ENCODE measurements at regions not wholly inside any gene's neighbourhood (a gene's known extent, or its start where the extent isn't known, plus 50 kb on each side); places are given as distances from the start of the nearest gene placed in this dataset.

- Histone ChIP-seq H3K4me1 (ENCODE audit: control insufficient read depth in 2 of 2, insufficient read depth in 2 of 2, low read length in 2 of 2) (no peaks in the 10 kb centered on the region), H3K4me3 (ENCODE audit: control extremely low read depth in 1 of 5, extremely low read depth in 1 of 5, insufficient read depth in 1 of 5, low read depth in 2 of 5, low read length in 4 of 5) (no peak overlapping the region), H3K79me2 (ENCODE audit: control insufficient read depth, insufficient read depth, low read length) (no peaks in the 10 kb centered on the region), H3K27ac (ENCODE audit: low read length in 2 of 2) (no peak overlapping the region), H3K27me3 (replicated peaks in 1 of 4; ENCODE audit: control extremely low read depth in 1 of 4, control insufficient read depth in 3 of 4, insufficient read depth in 4 of 4, low read length in 3 of 4) (no peaks in the 10 kb centered on the region), H3K9ac (ENCODE audit: low read length) (no peak overlapping the region), H3K4me2 (replicated peaks; ENCODE audit: low read depth, low read length, poor library complexity, severe bottlenecking) (no peak overlapping the region), H3K36me3 (replicated peaks in 1 of 2; ENCODE audit: control extremely low read depth in 1 of 2, control insufficient read depth in 1 of 2, extremely low read depth in 1 of 2, insufficient read depth in 2 of 2, low read length in 1 of 2) (no peaks in the 10 kb centered on the region), H2AFZ (ENCODE audit: insufficient read depth, low read depth, low read length, poor library complexity, severe bottlenecking) (no peak overlapping the region), H3K9me3 (ENCODE audit: control extremely low read depth in 1 of 3, control insufficient read depth in 2 of 3, insufficient read depth in 1 of 3, low read length in 2 of 3) (no peaks in the 10 kb centered on the region), H4K20me1 (ENCODE audit: control insufficient read depth, insufficient read depth, low read length, poor library complexity, severe bottlenecking) (no peaks in the 10 kb centered on the region)
- no peak for ATAC-seq (ENCODE audit: low read depth)
- H3K4me3 Mint-ChIP-seq: no peak overlapping the region
- no peak for DNase-seq
- no peaks in the 10 kb centered on the region for H3K4me1 Mint-ChIP-seq
- intact Hi-C loops (cut with micrococcal nuclease): no loop called here
- no peak for TF ChIP-seq EZH2 (IDR thresholded peaks at IDR 0.05; ENCODE audit: borderline replicate concordance, insufficient read depth, low read depth, low read length, poor library complexity, severe bottlenecking)
- TF ChIP-seq CTCF (IDR thresholded peaks at IDR 0.05): no peak
- H3K9me3 Mint-ChIP-seq (ENCODE audit: insufficient read depth): peaks cover 2% of the 10 kb centered on the region
- ChIA-PET CTCF (no interaction called here), POLR2A (no interaction called here)
- no CpG with 5 or more reads among the region's 2 CpGs for whole genome bisulfite sequencing (ENCODE audit: insufficient coverage)
- H3K27ac Mint-ChIP-seq: no peak overlapping the region
- peaks cover 11% of the 10 kb centered on the region for H3K27me3 Mint-ChIP-seq
Observed at GRCh38 chr1:63022319-63022718, 238.4 kb downstream of the ATG4C start.

- Mint-ChIP-seq H3K27me3 (peaks cover 11% of the 10 kb centered on the region), H3K4me1 (no peaks in the 10 kb centered on the region), H3K4me3 (no peak overlapping the region), H3K9me3 (ENCODE audit: insufficient read depth) (peaks cover 2% of the 10 kb centered on the region), H3K27ac (no peak overlapping the region)
- TF ChIP-seq CTCF (IDR thresholded peaks at IDR 0.05) (no peak), EZH2 (IDR thresholded peaks at IDR 0.05; ENCODE audit: borderline replicate concordance, insufficient read depth, low read depth, low read length, poor library complexity, severe bottlenecking) (no peak)
- Histone ChIP-seq H3K79me2 (ENCODE audit: control insufficient read depth, insufficient read depth, low read length) (no peaks in the 10 kb centered on the region), H3K4me1 (ENCODE audit: control insufficient read depth in 2 of 2, insufficient read depth in 2 of 2, low read length in 2 of 2) (no peaks in the 10 kb centered on the region), H3K27me3 (replicated peaks in 1 of 4; ENCODE audit: control extremely low read depth in 1 of 4, control insufficient read depth in 3 of 4, insufficient read depth in 4 of 4, low read length in 3 of 4) (no peaks in the 10 kb centered on the region), H2AFZ (ENCODE audit: insufficient read depth, low read depth, low read length, poor library complexity, severe bottlenecking) (no peak overlapping the region), H3K9ac (ENCODE audit: low read length) (no peak overlapping the region), H3K4me3 (ENCODE audit: control extremely low read depth in 1 of 5, extremely low read depth in 1 of 5, insufficient read depth in 1 of 5, low read depth in 2 of 5, low read length in 4 of 5) (no peak overlapping the region), H3K9me3 (ENCODE audit: control extremely low read depth in 1 of 3, control insufficient read depth in 2 of 3, insufficient read depth in 1 of 3, low read length in 2 of 3) (no peaks in the 10 kb centered on the region), H4K20me1 (ENCODE audit: control insufficient read depth, insufficient read depth, low read length, poor library complexity, severe bottlenecking) (no peaks in the 10 kb centered on the region), H3K27ac (ENCODE audit: low read length in 2 of 2) (no peak overlapping the region), H3K36me3 (replicated peaks in 1 of 2; ENCODE audit: control extremely low read depth in 1 of 2, control insufficient read depth in 1 of 2, extremely low read depth in 1 of 2, insufficient read depth in 2 of 2, low read length in 1 of 2) (no peaks in the 10 kb centered on the region), H3K4me2 (replicated peaks; ENCODE audit: low read depth, low read length, poor library complexity, severe bottlenecking) (no peak overlapping the region)
- 97% methylated on average over 5 of the region's 7 CpGs for WGBS (ENCODE audit: insufficient coverage)
- ChIA-PET CTCF (no interaction called here), POLR2A (no interaction called here)
- no peak for ATAC-seq (ENCODE audit: low read depth)
- intact Hi-C loops (cut with micrococcal nuclease): no loop called here
- no peak for DNase-seq
Observed at GRCh38 chr1:63023171-63023570, 239.2 kb downstream of the ATG4C start.

Data from B cell (primary cell).